ENCODE measurements at regions not wholly inside any gene's neighbourhood (a gene's known extent, or its start where the extent isn't known, plus 50 kb on each side); places are given as distances from the start of the nearest gene placed in this dataset.

GRCh38 chr3:102183623-102184022 lies 251.2 kb upstream of the ZPLD1 start:
- no peak for DNase-seq (ENCODE audit: low spot score)

- DNase-seq (ENCODE audit: low spot score), result no peak
Measured at GRCh38 chr3:102189541-102189940, 245.3 kb upstream of the ZPLD1 start.

- peak; percentile 21 for DNase-seq (ENCODE audit: low spot score)
Measured at GRCh38 chr3:102189956-102190723, 244.7 kb upstream of the ZPLD1 start.

DNA sequence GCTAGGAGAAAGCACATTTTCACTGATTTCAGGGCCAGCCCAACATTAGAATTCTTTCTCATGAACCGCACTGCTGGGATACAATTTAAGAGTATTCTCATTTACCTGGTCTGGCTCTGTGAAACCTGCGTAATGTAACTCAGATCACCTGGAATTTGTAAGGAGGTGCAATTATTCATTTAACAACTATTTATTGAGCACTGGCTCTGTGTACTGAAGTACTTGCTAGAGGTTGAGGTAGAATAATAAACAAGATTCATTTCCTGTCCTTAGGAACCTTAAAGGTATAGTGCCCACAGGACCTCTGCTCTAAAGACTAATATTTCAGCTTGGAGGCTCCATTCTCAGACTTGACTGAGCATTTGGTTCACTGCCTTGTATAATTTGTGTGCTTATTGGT lies 242.2 kb upstream of the ZPLD1 start:
- no peak for DNase-seq (ENCODE audit: low spot score)

- DNase-seq (ENCODE audit: low spot score), result no peak
Measured at GRCh38 chr3:102193255-102193654, 241.6 kb upstream of the ZPLD1 start.

DNA sequence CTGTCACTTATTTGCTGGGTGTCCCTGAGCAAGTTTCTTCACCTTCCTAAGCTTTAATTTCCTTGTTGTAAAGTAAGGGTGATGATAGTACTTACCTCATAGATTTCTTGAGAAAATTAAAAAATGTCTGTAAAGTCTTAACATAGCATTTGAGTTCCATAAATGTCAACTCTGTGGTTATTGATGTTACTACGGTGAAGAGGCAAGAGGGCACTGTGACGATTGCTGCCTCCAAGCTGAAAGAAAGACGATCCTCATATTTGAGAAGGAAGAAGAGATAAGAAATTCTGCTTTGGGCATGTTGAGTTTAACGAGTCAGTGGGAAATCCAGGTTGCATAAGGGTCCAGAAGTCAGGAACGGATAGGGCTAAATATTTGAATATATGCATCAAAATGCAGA lies 240.8 kb upstream of the ZPLD1 start:
- no peak for DNase-seq (ENCODE audit: low spot score)

DNA sequence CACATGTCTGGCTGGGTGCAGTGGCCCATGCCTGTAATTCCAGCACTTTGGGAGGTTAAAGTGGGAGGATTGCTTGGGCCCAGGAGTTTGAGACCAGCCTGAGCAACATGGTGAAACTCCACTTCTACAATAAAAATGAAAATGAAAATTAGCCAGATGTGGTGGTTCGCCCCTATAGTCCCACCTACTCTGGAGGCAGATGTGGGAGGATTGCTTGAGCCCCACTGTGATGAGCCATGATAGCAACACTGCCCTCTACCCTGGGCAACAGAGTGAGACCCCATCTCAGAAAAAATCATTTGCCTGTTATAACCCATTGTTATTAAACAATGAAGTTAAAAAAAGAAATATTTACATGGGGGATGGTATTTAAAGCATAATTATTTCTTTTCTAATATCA lies 240.1 kb upstream of the ZPLD1 start:
- no peak for DNase-seq (ENCODE audit: low spot score)

DNA sequence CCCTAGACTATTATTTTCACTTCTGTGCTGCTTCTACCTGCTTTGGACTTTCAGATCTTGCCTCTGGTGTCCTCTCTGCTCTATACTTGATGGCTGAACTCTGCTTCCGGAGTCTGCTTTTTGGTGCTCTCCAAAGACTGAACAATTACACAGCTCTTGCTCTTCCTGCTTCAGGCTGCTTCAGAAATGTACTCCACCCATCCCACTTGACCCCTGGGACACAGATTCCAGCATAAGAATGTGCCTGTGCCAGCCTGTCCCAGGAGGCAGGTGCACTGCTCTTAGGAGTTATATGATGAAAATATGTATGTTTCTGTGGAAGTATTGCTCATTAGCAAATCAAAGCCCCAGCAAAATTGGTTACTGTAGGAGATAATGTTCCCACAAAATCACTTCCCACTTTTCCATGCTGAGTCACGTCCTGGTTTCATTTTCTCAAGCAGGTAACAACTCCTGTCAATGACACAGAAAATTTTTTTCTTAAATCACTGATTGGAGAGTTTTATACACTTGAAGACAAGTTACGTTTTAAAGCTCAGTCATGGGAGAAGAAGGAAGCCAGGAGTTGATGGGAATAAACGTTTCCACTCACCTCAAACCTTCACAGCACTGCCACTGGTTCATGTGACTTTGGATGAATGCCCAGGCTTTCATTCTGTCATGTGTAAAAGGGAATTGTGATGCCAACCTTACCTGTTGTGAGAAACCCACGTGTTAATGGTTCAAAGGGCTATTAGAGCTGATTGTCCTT lies 239.4 kb upstream of the ZPLD1 start:
- no peak for DNase-seq (ENCODE audit: low spot score)

GRCh38 chr3:102200126-102200525 lies 234.7 kb upstream of the ZPLD1 start:
- no peak for DNase-seq (ENCODE audit: low spot score)

DNA sequence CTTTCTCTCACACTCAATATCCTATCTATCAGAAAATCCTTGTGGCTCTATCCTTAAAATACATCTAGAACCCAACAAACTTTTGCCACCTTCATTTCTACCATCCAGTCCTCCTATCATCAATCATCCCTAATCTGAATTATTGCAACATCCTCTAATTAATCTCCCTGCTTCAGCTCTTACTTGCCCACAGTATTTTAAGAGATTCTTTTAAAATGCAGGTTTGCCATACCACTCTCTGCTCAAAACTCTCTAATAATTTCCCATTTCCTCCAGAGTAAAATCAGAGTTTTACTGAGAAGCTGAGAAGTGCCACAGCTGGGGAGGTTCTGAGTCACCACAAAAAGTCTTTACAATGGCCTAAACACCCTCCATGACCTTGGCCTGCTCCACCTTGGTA lies 234.3 kb upstream of the ZPLD1 start:
- DNase-seq (ENCODE audit: low spot score), result no peak

GRCh38 chr3:102205647-102206046 lies 229.2 kb upstream of the ZPLD1 start:
- no peak for DNase-seq (ENCODE audit: low spot score)

- no peak for DNase-seq (ENCODE audit: low spot score)
Measured at GRCh38 chr3:102206511-102207031, 228.2 kb upstream of the ZPLD1 start.

- no peak for DNase-seq (ENCODE audit: low spot score)
Measured at GRCh38 chr3:102207151-102207571, 227.7 kb upstream of the ZPLD1 start.

DNA sequence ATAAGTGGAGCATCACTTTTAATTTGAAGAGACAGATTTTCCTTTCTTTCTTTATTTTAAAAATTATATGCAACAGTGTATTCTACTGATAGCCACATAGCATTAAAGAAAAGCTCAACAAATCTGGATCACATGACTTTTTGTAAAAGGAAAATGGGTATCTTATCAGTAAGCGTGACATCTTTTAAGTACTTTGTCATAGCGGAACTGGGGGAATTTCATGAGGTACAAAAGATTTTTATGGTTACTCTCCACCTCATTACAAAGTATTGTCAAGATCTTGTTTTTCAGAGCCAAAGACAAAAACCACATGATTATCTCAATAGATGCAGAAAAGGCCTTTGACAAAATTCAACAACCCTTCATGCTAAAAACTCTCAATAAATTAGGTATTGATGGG lies 219.6 kb upstream of the ZPLD1 start:
- DNase-seq (ENCODE audit: low spot score), result no peak

DNA sequence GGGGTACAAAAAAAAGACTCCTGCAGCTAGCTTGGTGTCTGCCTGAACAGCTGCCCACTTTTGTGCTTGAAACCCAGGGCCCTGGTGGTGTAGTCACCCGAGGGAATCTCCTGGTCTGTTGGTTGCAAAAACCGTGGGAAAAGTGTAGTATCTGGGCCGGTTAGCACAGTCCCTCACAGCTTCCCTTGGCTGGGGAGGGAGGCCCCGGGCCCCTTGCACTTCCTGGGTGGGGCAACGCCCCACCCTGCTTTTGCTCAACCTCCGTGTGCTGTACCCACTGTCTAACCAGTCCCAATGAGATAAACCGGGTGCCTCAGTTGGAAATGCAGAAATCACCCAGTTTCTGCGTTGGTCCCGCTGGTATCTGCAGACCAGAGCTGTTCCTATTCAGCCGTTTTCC lies 211.7 kb upstream of the ZPLD1 start:
- no peak for DNase-seq (ENCODE audit: low spot score)

- DNase-seq (ENCODE audit: low spot score), result peak; percentile 36
Measured at GRCh38 chr3:102224171-102224570, 210.6 kb upstream of the ZPLD1 start.

- no peak for DNase-seq (ENCODE audit: low spot score)
Measured at GRCh38 chr3:102225005-102225404, 209.8 kb upstream of the ZPLD1 start.

GRCh38 chr3:102225407-102226132 lies 209.2 kb upstream of the ZPLD1 start:
- peak; percentile 88 for DNase-seq (ENCODE audit: low spot score)

GRCh38 chr3:102226463-102226862 lies 208.4 kb upstream of the ZPLD1 start:
- no peak for DNase-seq (ENCODE audit: low spot score)

DNA sequence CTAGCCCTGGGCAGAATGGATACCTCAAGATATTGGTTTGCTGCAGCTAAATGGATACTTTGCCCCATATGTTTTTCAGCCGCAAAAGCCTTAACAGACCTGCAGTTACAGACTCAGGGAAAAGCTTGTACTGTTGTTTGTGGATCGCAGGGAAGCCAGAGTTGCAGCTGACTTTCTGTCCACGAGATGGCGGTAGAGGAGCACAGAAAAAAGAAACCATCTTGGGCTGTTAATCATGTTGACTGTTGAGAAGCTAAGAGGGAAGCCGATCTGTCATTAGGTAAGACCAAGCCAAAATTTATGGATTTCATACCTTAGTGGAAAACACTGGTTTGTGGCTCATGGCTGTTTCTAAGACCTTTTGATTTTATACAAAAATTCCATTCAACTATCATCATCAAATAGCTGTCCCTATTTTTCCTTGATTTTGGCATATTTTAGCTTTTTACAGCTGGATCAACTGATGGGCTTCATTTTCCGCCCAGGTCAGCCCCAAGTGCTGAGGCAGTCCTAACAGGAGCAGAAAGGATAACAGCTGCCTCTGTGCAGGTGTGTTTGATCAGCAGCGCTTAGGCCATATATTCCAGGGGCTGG lies 205.7 kb upstream of the ZPLD1 start:
- peak; percentile 81 for DNase-seq (ENCODE audit: low spot score)

GRCh38 chr3:102230057-102230456 lies 204.8 kb upstream of the ZPLD1 start:
- no peak for DNase-seq (ENCODE audit: low spot score)

DNA sequence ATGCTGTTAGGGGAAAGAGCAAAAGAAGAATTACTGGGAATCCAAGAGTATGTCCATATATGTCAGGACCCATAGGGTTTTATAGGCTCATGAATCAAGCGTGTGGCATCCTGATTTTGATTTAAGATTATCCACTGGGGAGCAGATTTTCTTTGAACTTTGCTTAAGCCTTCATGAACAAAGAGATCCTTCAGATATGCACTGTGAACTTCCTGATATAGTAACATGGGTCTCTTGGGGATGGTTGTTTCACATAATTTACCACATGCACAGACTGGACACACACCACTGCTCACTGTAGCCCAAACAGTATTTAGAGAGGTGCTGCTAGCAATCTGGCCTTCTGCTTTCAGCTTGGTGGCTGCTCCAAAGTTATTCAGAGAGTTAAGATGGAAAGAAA lies 200.9 kb upstream of the ZPLD1 start:
- no peak for DNase-seq (ENCODE audit: low spot score)
